Thyroid gland (tissue), 4 donors: ENCODE measurements at regions not wholly inside any gene's neighbourhood (a gene's known extent, or its start where the extent isn't known, plus 50 kb on each side); places are given as distances from the start of the nearest gene placed in this dataset.

Experiments
- DNase-seq, 2 donors: peaks; one replicate each; pipeline ENCODE4 v3.0.0-alpha.2; 2019
- H3K27ac ChIP-seq, 3 donors: fragments of 200-600 bp; sonication (generic); 1 replicate in 2 of 3; 2 replicates in 1 of 3; pipeline ENCODE4 v1.5.1; 2016 to 2019; ENCODE audit warnings: mild to moderate bottlenecking in 1 of 3, moderate library complexity in 1 of 3
- H3K27me3 ChIP-seq: fragments of 200-600 bp; sonication (generic); one replicate; pipeline ENCODE4 v1.5.1; 2019
- H3K36me3 ChIP-seq, 2 donors: fragments of 200-600 bp; sonication (generic); one replicate each; pipeline ENCODE4 v1.5.1; 2016 to 2019
- H3K4me1 ChIP-seq, 2 donors: fragments of 200-600 bp; sonication (generic); one replicate each; pipeline ENCODE4 v1.5.1; 2017 to 2019
- H3K4me3 ChIP-seq, 3 donors: fragments of 200-600 bp; sonication (generic); replicated peaks in 1 of 3; 1 replicate in 2 of 3; 2 replicates in 1 of 3; pipeline ENCODE4 v1.5.1; 2016; ENCODE audit warnings: mild to moderate bottlenecking in 1 of 3
- H3K9me3 ChIP-seq: fragments of 200-600 bp; sonication (generic); one replicate; pipeline ENCODE4 v1.5.1; 2017
- CTCF ChIP-seq, 6 experiments: fragments of 200-600 bp in 3 of 6; fragments of 450-650 bp in 3 of 6; sonication (generic) in 3 of 6; IDR thresholded peaks; one replicate each; pipeline ENCODE4 v1.5.1; 2016 to 2019; ENCODE audit warnings: antibody characterized with exemption in 6 of 6, mild to moderate bottlenecking in 2 of 6, inconsistent platforms in 1 of 6, moderate library complexity in 1 of 6
- POLR2A ChIP-seq, 2 donors: fragments of 450-650 bp; IDR thresholded peaks; one replicate each; pipeline ENCODE4 v1.6.1; 2017; ENCODE audit warnings: antibody characterized with exemption in 2 of 2, mild to moderate bottlenecking in 2 of 2, moderate library complexity in 1 of 2
- WGBS, 2 donors: methylation state at CpG; one replicate each; pipeline ENCODE4 v1.1.5; 2017; 5-methylcytosine and 5-hydroxymethylcytosine counted together
- intact Hi-C: fragments of 100-400 bp; cut with DNase I; formaldehyde crosslinking; loops from one replicate; pipeline ENCODE4 v1.15.1; 2023

GRCh38 chr3:140845882-140846281, 95.8 kb upstream of the SLC25A36 start:
- 88 to 92% methylated on average over 2 of the region's 2 CpGs for WGBS, 2 donors
- no peak for TF ChIP-seq CTCF (IDR thresholded peaks at IDR 0.05)
- intact Hi-C loops: no loop called here

GRCh38 chr3:140848666-140849065, 93.0 kb upstream of the SLC25A36 start:
- H3K36me3 ChIP-seq: no peaks in the 10 kb centered on the region
- no peaks in the 10 kb centered on the region for H3K27me3 ChIP-seq
- intact Hi-C loops: no loop called here
- no peaks in the 10 kb centered on the region for H3K9me3 ChIP-seq
- WGBS, 2 donors: 42 to 64% methylated on average over 1 of the region's 1 CpG
- no peaks in the 10 kb centered on the region for H3K4me1 ChIP-seq
- no peak overlapping the region for H3K4me3 ChIP-seq
- H3K27ac ChIP-seq: no peak overlapping the region
- no peak for DNase-seq
- TF ChIP-seq CTCF (IDR thresholded peaks at IDR 0.05): no peak
- TF ChIP-seq POLR2A (IDR thresholded peaks at IDR 0.05): no peak

More at GRCh38 chr3:140845882-140846281, 95.8 kb upstream of the SLC25A36 start:
- no peaks in the 10 kb centered on the region for H3K9me3 ChIP-seq
- H3K27me3 ChIP-seq: no peaks in the 10 kb centered on the region
- H3K4me3 ChIP-seq: no peak overlapping the region
- no peak overlapping the region for H3K27ac ChIP-seq
- DNase-seq: no peak
- H3K4me1 ChIP-seq: no peaks in the 10 kb centered on the region
- H3K36me3 ChIP-seq: no peaks in the 10 kb centered on the region

- intact Hi-C loops: no loop called here
- 73 to 77% methylated on average over 4 of the region's 4 CpGs for WGBS, 2 donors
- TF ChIP-seq CTCF (IDR thresholded peaks at IDR 0.05): no peak
- no peak for TF ChIP-seq POLR2A (IDR thresholded peaks at IDR 0.05)
- H3K4me3 ChIP-seq: no peak overlapping the region
- H3K9me3 ChIP-seq: no peaks in the 10 kb centered on the region
- H3K4me1 ChIP-seq: no peaks in the 10 kb centered on the region
- H3K27ac ChIP-seq: no peak overlapping the region
- H3K27me3 ChIP-seq: no peaks in the 10 kb centered on the region
- no peaks in the 10 kb centered on the region for H3K36me3 ChIP-seq
- no peak for DNase-seq
Measured at GRCh38 chr3:140850210-140850955, 91.3 kb upstream of the SLC25A36 start.

- no peak for TF ChIP-seq CTCF (IDR thresholded peaks at IDR 0.05)
- no peak for TF ChIP-seq POLR2A (IDR thresholded peaks at IDR 0.05)
- DNase-seq: no peak
- WGBS, 2 donors: 70 to 80% methylated on average over 2 of the region's 2 CpGs
- Histone ChIP-seq H3K4me1 (no peaks in the 10 kb centered on the region), H3K36me3 (no peaks in the 10 kb centered on the region), H3K27me3 (no peaks in the 10 kb centered on the region), H3K27ac (no peak overlapping the region), H3K9me3 (no peaks in the 10 kb centered on the region), H3K4me3 (no peak overlapping the region)
- intact Hi-C loops: no loop called here
Measured at GRCh38 chr3:140854961-140855360, 86.7 kb upstream of the SLC25A36 start.

- 92 to 100% methylated on average over 1 of the region's 1 CpG for WGBS, 2 donors
- Histone ChIP-seq H3K36me3 (no peaks in the 10 kb centered on the region), H3K4me3 (no peak overlapping the region), H3K27ac (no peak overlapping the region), H3K9me3 (no peaks in the 10 kb centered on the region), H3K4me1 (no peaks in the 10 kb centered on the region), H3K27me3 (no peaks in the 10 kb centered on the region)
- intact Hi-C loops: no loop called here
- no peak for DNase-seq
- no peak for TF ChIP-seq CTCF (IDR thresholded peaks at IDR 0.05)
- TF ChIP-seq POLR2A (IDR thresholded peaks at IDR 0.05): no peak
Measured at GRCh38 chr3:140856905-140857304, 84.7 kb upstream of the SLC25A36 start.
